Ascending aorta (tissue), 2 donors: ENCODE measurements at regions not wholly inside any gene's neighbourhood (a gene's known extent, or its start where the extent isn't known, plus 50 kb on each side); places are given as distances from the start of the nearest gene placed in this dataset.

Experiments
- DNase-seq, 2 donors: peaks; one replicate each; pipeline ENCODE4 v3.0.0-alpha.2; 2019; ENCODE audit warnings: low spot score in 2 of 2
- H3K27ac ChIP-seq, 2 donors: fragments of 200-600 bp; sonication (generic); one replicate each; pipeline ENCODE4 v1.5.1; 2016 to 2017; ENCODE audit warnings: mild to moderate bottlenecking in 1 of 2
- H3K27me3 ChIP-seq: fragments of 200-600 bp; sonication (generic); one replicate; pipeline ENCODE4 v1.5.1; 2017
- H3K36me3 ChIP-seq, 2 donors: fragments of 200-600 bp; sonication (generic); one replicate each; pipeline ENCODE4 v1.5.1; 2016
- H3K4me1 ChIP-seq, 2 donors: fragments of 200-600 bp; sonication (generic); one replicate each; pipeline ENCODE4 v1.5.1; 2016 to 2017; ENCODE audit warnings: mild to moderate bottlenecking in 1 of 2
- H3K4me3 ChIP-seq, 2 donors: fragments of 200-600 bp; sonication (generic); one replicate each; pipeline ENCODE4 v1.5.1; 2016 to 2017; ENCODE audit warnings: mild to moderate bottlenecking in 1 of 2
- H3K9me3 ChIP-seq, 2 donors: fragments of 200-600 bp; sonication (generic); one replicate each; pipeline ENCODE4 v1.5.1; 2016
- CTCF ChIP-seq, 3 experiments: fragments of 200-600 bp in 2 of 3; fragments of 450-650 bp in 1 of 3; sonication (generic) in 2 of 3; IDR thresholded peaks; one replicate each; pipeline ENCODE4 v1.5.1; 2016 to 2019; ENCODE audit warnings: antibody characterized with exemption in 3 of 3, mild to moderate bottlenecking in 1 of 3, moderate library complexity in 1 of 3
- intact Hi-C: fragments of 100-400 bp; cut with DNase I; formaldehyde crosslinking; loops from one replicate; pipeline ENCODE4 v1.15.1; 2023

GRCh38 chr2:236405357-236405756, 141.2 kb upstream of the ASB18 start:
- no peak for TF ChIP-seq CTCF (IDR thresholded peaks at IDR 0.05)
- H3K4me1 ChIP-seq, result no peaks in the 10 kb centered on the region
- no peaks in the 10 kb centered on the region for H3K36me3 ChIP-seq
- intact Hi-C loops, result no loop called here
- peaks cover 0 to 4% of the 10 kb centered on the region in 2 donors for H3K9me3 ChIP-seq
- no peak overlapping the region for H3K4me3 ChIP-seq
- no peak overlapping the region for H3K27ac ChIP-seq
- H3K27me3 ChIP-seq, result no peaks in the 10 kb centered on the region
- no peak for DNase-seq

- intact Hi-C loops, result no loop called here
Observed at GRCh38 chr2:236408090-236408489, 143.9 kb upstream of the ASB18 start.

GRCh38 chr2:236408786-236409185, 144.6 kb upstream of the ASB18 start:
- DNase-seq, result no peak
- no peaks in the 10 kb centered on the region for H3K27me3 ChIP-seq
- TF ChIP-seq CTCF (IDR thresholded peaks at IDR 0.05), result no peak
- intact Hi-C loops, result no loop called here
- no peak overlapping the region for H3K27ac ChIP-seq
- no peak overlapping the region for H3K4me3 ChIP-seq
- H3K4me1 ChIP-seq, result no peaks in the 10 kb centered on the region
- H3K36me3 ChIP-seq, result no peaks in the 10 kb centered on the region
- peaks cover 0 to 4% of the 10 kb centered on the region in 2 donors for H3K9me3 ChIP-seq

More at GRCh38 chr2:236408090-236408489, 143.9 kb upstream of the ASB18 start:
- peaks cover 0 to 4% of the 10 kb centered on the region in 2 donors for H3K9me3 ChIP-seq
- H3K36me3 ChIP-seq, result no peaks in the 10 kb centered on the region
- no peak overlapping the region for H3K27ac ChIP-seq
- H3K4me1 ChIP-seq, result no peaks in the 10 kb centered on the region
- no peak for DNase-seq
- H3K27me3 ChIP-seq, result no peaks in the 10 kb centered on the region
- H3K4me3 ChIP-seq, result no peak overlapping the region
- no peak for TF ChIP-seq CTCF (IDR thresholded peaks at IDR 0.05)

GRCh38 chr2:236415684-236416444, 151.7 kb upstream of the ASB18 start:
- Histone ChIP-seq H3K9me3 (no peaks in the 10 kb centered on the region), H3K27me3 (no peaks in the 10 kb centered on the region), H3K36me3 (no peaks in the 10 kb centered on the region), H3K27ac (no peak overlapping the region), H3K4me3 (no peak overlapping the region), H3K4me1 (no peaks in the 10 kb centered on the region)
- no peak for DNase-seq
- TF ChIP-seq CTCF (IDR thresholded peaks at IDR 0.05), result no peak
- intact Hi-C loops, result no loop called here

- TF ChIP-seq CTCF (IDR thresholded peaks at IDR 0.05), result no peak
- H3K27ac ChIP-seq, result no peak overlapping the region
- no peaks in the 10 kb centered on the region for H3K36me3 ChIP-seq
- no peaks in the 10 kb centered on the region for H3K9me3 ChIP-seq
- no peaks in the 10 kb centered on the region for H3K27me3 ChIP-seq
- H3K4me3 ChIP-seq, result no peak overlapping the region
- intact Hi-C loops, result no loop called here
- H3K4me1 ChIP-seq, result no peaks in the 10 kb centered on the region
- DNase-seq, result no peak
Observed at GRCh38 chr2:236417150-236417549, 152.5 kb upstream of the ACKR3 start.
